Panc1 (cell line): ENCODE measurements at regions not wholly inside any gene's neighbourhood (a gene's known extent, or its start where the extent isn't known, plus 50 kb on each side); places are given as distances from the start of the nearest gene placed in this dataset.

Experiments
- ATAC-seq: fragments of 200-7000 bp; cut with Tn5 transposase; 2 replicates; pipeline ENCODE4 v1.9.1; 2020; ENCODE audit warnings: mild to moderate bottlenecking, moderate library complexity
- BruUV-seq: library from RNA; stranded (reverse); fragments of 400-500 nt; replicated peaks from 2 replicates; lab custom pipeline; 2021; lab: Mats Ljungman, UMichigan
- CTCF ChIA-PET: fragments of 300-600 bp; sonication (Branson Sonifier 250); formaldehyde crosslinking; loops from one replicate; lab custom pipeline; 2022; ENCODE audit warnings: antibody characterized with exemption; lab: Charles Lee
- POLR2A ChIA-PET: fragments of 300-600 bp; sonication (Branson Sonifier 250); formaldehyde crosslinking; loops from one replicate; lab custom pipeline; 2022; ENCODE audit warnings: antibody characterized with exemption; lab: Charles Lee
- DNase-seq: peaks from one replicate; pipeline ENCODE4 v3.0.0-alpha.2; 2010; ENCODE audit warnings: low read depth, low spot score
- H3K27ac ChIP-seq: 2 replicates; pipeline ENCODE4 v1.5.1; 2011; ENCODE audit warnings: mild to moderate bottlenecking, low read length, inconsistent platforms
- H3K27me3 ChIP-seq: fragments of 200-500 bp; sonication (Bioruptor generic); 2 replicates; pipeline ENCODE4 v1.6.0; 2014; ENCODE audit warnings: low read length, inconsistent platforms; ENCODE audit not compliant: control insufficient read depth, insufficient read depth
- H3K36me3 ChIP-seq: fragments of 200-500 bp; sonication (Bioruptor generic); 2 replicates; pipeline ENCODE4 v1.5.1; 2014; ENCODE audit warnings: inconsistent platforms, mild to moderate bottlenecking, low read length, moderate library complexity; ENCODE audit not compliant: control insufficient read depth, insufficient read depth
- H3K4me1 ChIP-seq: 2 replicates; pipeline ENCODE4 v1.5.1; 2011; ENCODE audit warnings: inconsistent platforms, mild to moderate bottlenecking, low read length, moderate library complexity; ENCODE audit not compliant: control insufficient read depth, insufficient read depth
- H3K4me3 ChIP-seq, 2 experiments: 2 replicates each; pipeline ENCODE4 v1.5.1; 2011 to 2012; ENCODE audit warnings: low read depth in 2 of 2, low read length in 2 of 2, mild to moderate bottlenecking in 2 of 2, inconsistent platforms in 1 of 2, moderate library complexity in 1 of 2
- H3K9me3 ChIP-seq: fragments of 200-500 bp; sonication (Bioruptor generic); 2 replicates; pipeline ENCODE4 v1.5.1; 2014; ENCODE audit warnings: low read depth, mild to moderate bottlenecking, inconsistent platforms, low read length, moderate library complexity; ENCODE audit not compliant: control insufficient read depth, insufficient read depth
- CTCF ChIP-seq: fragments of 450-650 bp; IDR thresholded peaks from 2 replicates; pipeline ENCODE4 v1.5.1; 2017; ENCODE audit warnings: mild to moderate bottlenecking
- POLR2AphosphoS5 ChIP-seq: IDR thresholded peaks from 2 replicates; pipeline ENCODE4 v1.6.1; 2012; ENCODE audit warnings: mild to moderate bottlenecking, low read depth, low read length, moderate library complexity
- REST ChIP-seq, 2 experiments: IDR thresholded peaks; 2 replicates each; pipeline ENCODE4 v1.6.1; 2011 to 2012; ENCODE audit warnings: low read depth in 2 of 2, control low read depth in 1 of 2, low read length in 1 of 2, mild to moderate bottlenecking in 1 of 2, moderate library complexity in 1 of 2; ENCODE audit not compliant: insufficient read depth in 1 of 2
- SIN3A ChIP-seq: IDR thresholded peaks from 2 replicates; pipeline ENCODE4 v1.6.1; 2012; ENCODE audit warnings: low read depth, mild to moderate bottlenecking, low read length, moderate library complexity, borderline replicate concordance; ENCODE audit not compliant: insufficient read depth
- TCF7L2 ChIP-seq: IDR thresholded peaks from 2 replicates; pipeline ENCODE4 v1.6.1; 2011; ENCODE audit warnings: mild to moderate bottlenecking, low read depth, low read length, inconsistent platforms
- in situ Hi-C: cut with HindIII; loops from 2 replicates; pipeline ENCODE4 v1.10.0; 2016; ENCODE audit warnings: low sequenced_read_pairs, low pct_unique_long_range_greater_than_20kb
- intact Hi-C: fragments of 100-400 bp; cut with micrococcal nuclease; formaldehyde crosslinking; loops from one replicate; pipeline ENCODE4 v1.10.0; 2022; ENCODE audit not compliant: unreplicated experiment

- no peaks in the 10 kb centered on the region for H3K9me3 ChIP-seq
- ChIA-PET CTCF (interaction anchor here (0.7 kb wide), 1 partner anchor 156 kb away, joined by 3 read pairs; no protein-coding TSS in a partner anchor), POLR2A (no interaction called here)
- TF ChIP-seq REST (IDR thresholded peaks at IDR 0.05; ENCODE audit: insufficient read depth in 1 of 2, low read depth in 2 of 2, low read length in 1 of 2) (no peak), SIN3A (no peak), TCF7L2 (no peak), CTCF (no peak), POLR2AphosphoS5 (no peak)
- H3K4me1 ChIP-seq, result no peaks in the 10 kb centered on the region
- no peaks in the 10 kb centered on the region for H3K27me3 ChIP-seq
- no peaks in the 10 kb centered on the region for H3K36me3 ChIP-seq
- H3K4me3 ChIP-seq, result no peak overlapping the region
- ATAC-seq, result no peak
- in situ Hi-C loops (no loop called here), intact Hi-C loops (no loop called here)
- H3K27ac ChIP-seq, result no peak overlapping the region
- DNase-seq, result no peak
- BruUV-seq, result no TSS peak
Observed at GRCh38 chr4:180960743-180961401, 1282.3 kb upstream of the TENM3 start.

GRCh38 chr4:180962268-180962667 is 1280.9 kb upstream of the TENM3 start:
- TF ChIP-seq CTCF (no peak), TCF7L2 (no peak), SIN3A (no peak), POLR2AphosphoS5 (no peak), REST (IDR thresholded peaks at IDR 0.05; ENCODE audit: insufficient read depth in 1 of 2, low read depth in 2 of 2, low read length in 1 of 2) (no peak)
- Histone ChIP-seq H3K9me3 (no peaks in the 10 kb centered on the region), H3K4me3 (no peak overlapping the region), H3K36me3 (no peaks in the 10 kb centered on the region), H3K4me1 (no peaks in the 10 kb centered on the region), H3K27ac (no peak overlapping the region), H3K27me3 (no peaks in the 10 kb centered on the region)
- ChIA-PET POLR2A (no interaction called here), CTCF (no interaction called here)
- no TSS peak for BruUV-seq
- intact Hi-C loops, result no loop called here
- in situ Hi-C loops, result no loop called here
- ATAC-seq, result no peak
- DNase-seq, result no peak
